ENCODE measurements at regions not wholly inside any gene's neighbourhood (a gene's known extent, or its start where the extent isn't known, plus 50 kb on each side); places are given as distances from the start of the nearest gene placed in this dataset.

DNA sequence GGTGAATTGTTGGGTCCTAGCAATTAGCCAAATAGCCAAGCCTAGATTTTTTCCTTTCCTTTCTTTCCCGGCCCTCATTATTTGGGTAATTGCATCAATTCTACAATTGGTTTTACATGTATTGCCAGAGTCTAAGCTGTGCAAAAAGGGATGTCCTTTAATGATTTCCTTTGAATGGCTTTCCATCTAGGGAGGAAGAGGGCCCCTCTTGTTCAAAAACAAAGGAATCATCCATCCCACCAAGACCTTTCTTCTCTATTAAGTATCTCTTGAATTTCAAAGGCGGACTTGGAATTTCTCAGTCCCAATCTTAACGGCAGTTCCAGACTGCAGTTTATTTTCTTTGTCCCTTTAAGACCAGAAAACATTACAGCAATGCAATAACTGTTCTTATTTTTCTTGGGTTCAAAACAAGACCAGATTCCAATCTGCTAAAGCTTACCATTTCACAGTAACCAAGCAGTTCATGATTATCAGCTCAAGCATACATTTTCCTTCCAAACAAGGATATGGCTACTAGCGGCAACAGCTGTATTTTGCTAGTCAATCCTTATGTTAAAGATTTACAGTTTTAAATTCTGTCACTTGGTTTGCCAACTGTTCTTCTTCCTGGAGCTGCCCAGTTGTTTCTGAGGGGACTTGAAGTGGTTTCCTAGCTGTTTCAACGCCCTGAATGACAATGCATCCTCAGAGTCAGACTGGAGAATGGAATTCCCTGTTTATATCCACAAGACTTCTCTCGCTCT, 91.4 kb upstream of the LRIG1 start:
- peak; percentile 67 for DNase-seq (ENCODE audit: low read depth, low spot score)

DNA sequence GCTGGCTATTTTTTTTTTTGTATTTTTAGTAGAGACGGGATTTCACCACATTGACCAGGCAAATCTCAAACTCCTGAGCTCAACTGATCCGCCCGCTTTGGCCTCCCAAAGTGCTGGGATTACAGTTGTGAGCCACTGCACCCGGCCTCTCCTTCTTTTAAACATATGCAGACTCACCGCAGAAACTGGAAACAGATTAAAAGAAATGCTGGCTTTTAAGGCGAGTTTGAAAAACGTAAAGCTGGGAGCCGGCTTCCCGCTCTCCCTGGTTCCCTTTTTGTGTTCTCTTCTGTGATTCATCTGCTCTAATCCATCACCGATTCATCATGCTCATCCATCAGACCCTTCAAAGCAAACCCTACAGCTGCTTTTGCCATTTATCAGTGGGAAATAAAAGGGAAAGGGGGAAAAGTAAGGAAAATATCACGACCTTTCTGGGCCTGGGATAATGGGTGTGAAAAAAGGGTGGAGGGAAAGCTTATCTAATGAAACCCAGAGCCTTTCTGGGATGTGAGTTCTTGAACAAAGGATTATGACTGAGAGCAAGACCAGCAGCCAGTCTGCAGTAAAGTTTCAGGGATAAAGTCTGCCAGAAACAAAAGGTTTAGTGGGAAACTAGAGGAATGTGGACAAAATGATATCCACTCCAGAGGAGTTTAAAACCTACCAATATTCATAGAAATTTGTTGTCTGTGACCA, 92.3 kb upstream of the LRIG1 start:
- DNase-seq (ENCODE audit: low read depth, low spot score) = peak; percentile 60

GRCh38 chr3:66593978-66594377, 93.2 kb upstream of the LRIG1 start:
- DNase-seq (ENCODE audit: low read depth, low spot score) = peak; percentile 82

- DNase-seq (ENCODE audit: low read depth, low spot score) = no peak
Observed at GRCh38 chr3:66597308-66597863, 96.6 kb upstream of the LRIG1 start.

GRCh38 chr3:66598168-66598567, 97.3 kb upstream of the LRIG1 start:
- DNase-seq (ENCODE audit: low read depth, low spot score) = peak; percentile 78

GRCh38 chr3:66602237-66602636, 101.4 kb upstream of the LRIG1 start:
- DNase-seq (ENCODE audit: low read depth, low spot score) = peak; percentile 44

- no peak for DNase-seq (ENCODE audit: low read depth, low spot score)
Observed at GRCh38 chr3:66602691-66603090, 101.9 kb upstream of the LRIG1 start.

DNA sequence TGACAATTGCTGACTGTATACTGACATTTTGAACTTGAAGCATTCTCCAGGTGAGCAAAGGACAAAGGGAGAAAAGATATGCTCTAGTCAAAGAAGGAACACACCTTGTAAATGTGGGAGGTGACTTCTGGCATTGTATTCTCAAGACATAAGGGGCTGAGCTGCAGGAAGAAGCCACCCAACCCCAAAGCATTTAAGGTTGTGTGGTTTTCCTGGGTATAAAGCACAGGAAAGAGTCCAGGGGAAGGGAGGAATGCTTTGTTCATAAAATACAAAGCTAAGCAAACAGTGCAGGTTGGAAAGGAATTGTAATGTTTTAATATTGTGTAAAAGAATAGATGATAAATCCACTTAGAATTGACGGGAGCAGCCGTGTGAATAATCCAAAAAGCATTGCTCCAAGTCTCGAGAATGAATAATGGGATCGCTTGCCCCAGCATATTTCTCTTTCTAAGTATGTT, 102.4 kb upstream of the LRIG1 start:
- DNase-seq (ENCODE audit: low read depth, low spot score) = peak; percentile 48

GRCh38 chr3:66604481-66604880, 103.7 kb upstream of the LRIG1 start:
- no peak for DNase-seq (ENCODE audit: low read depth, low spot score)

GRCh38 chr3:66606126-66606525, 105.3 kb upstream of the LRIG1 start:
- DNase-seq (ENCODE audit: low read depth, low spot score) = no peak

GRCh38 chr3:66606868-66607267, 106.0 kb upstream of the LRIG1 start:
- no peak for DNase-seq (ENCODE audit: low read depth, low spot score)

DNA sequence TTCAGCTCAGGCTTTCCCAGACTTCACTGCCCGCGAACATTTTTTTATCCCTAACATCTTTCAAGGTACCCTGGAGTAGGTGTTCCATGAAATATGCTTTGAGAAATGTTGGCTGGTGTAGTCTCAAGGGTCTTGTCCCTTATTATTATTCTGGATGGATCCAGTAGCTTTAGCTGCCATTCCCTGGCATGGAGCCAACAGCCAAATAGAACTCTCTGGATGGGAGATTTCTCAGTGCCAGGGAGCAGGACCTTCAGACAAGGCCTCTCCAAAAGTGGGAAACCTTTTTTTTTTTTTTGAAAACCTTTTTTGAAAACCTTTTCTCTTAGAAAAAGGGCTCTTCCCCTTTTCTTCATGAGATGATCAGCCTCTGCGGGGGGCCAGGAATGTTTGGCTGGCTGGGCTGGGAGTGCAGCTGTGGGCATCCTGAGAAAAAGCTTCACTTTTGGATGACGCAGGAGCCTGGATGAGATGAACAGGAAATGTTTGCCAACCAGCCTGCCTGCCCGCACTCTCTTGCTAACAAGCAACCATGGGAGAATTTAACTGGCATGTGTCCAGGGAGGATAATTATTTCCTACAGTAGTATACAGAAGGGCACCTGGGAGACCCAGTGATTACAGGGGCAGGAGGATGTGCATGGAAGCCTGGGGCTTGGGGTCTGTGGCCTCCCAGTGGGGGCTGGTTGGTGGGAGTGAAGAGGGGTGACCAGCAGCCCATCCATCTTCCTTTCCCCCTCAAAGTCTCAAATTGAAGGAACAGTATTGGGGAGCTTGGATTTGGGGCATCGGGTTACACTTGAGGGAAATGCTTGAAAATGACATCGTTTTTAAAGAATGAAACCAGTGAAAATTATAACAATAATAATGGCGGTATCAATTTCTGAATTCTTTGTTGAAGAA, 109.1 kb upstream of the LRIG1 start:
- peak; percentile 93 for DNase-seq (ENCODE audit: low read depth, low spot score)

DNA sequence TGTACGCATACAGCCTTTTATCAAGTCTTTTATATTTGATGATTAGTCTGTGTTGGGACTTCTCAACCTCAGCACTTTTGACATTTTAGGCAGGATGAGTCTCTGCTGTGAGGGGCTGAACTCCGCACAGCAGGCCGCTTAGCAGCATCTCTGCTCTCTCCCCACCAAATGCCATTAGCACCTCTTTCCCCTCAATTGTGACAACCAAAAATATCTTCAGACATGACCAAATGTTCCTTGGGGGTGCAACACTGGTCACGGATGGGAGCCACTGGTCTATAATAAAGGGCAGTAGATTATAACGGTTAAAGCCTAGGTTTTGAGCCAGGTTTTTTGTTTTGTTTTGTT, 109.7 kb upstream of the LRIG1 start:
- DNase-seq (ENCODE audit: low read depth, low spot score) = no peak

DNA sequence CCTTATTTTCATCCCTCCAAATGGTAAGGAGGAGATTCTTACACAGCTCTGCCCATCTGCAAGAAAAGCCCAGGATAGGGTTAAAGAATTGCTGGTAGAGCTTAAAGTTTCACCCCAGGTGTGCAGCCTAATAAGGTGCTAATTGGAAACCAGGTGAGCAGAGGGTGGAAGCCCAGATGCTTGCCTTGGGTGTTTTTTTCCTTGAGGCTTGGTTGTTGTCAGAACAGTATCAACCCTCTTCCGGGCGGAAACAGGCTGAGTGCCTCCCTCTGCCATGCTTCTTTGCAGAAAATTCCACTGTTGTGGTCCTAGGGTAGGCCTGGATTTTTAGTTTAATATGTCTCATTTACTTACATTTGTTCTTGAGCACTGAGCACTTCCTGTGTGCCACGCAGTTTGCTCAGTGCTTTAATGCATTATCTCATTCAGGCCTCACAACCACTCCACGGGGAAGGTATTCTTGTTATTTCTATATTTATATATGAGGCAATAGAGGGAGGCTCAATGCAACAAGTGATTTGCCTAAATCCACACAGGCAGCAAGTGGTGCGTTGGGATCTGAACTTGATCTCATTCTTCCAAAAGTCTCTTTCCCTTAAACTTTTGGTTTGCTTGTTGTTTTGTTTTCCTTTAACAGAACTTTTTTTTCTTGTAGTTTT, 115.0 kb upstream of the LRIG1 start:
- no peak for DNase-seq (ENCODE audit: low read depth, low spot score)

DNA sequence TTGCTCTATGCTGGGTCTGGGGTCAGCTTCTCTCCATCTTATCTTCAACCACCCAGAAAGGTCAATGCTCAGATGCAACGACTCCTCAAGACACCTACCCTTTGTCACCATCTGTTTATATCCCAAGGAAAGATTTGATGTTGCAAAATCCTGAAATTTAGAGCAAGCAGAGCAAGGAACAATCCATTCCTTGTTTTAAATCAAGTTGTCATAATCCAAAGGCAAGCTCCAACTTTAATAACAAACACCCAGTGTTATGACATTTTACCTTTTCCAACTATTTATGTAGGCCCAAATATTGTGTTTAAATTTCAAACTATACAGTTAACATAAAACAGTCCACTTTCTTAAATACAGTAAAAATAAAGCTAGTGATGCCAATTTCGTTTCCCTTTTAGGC, 116.5 kb upstream of the LRIG1 start:
- no peak for DNase-seq (ENCODE audit: low read depth, low spot score)

DNA sequence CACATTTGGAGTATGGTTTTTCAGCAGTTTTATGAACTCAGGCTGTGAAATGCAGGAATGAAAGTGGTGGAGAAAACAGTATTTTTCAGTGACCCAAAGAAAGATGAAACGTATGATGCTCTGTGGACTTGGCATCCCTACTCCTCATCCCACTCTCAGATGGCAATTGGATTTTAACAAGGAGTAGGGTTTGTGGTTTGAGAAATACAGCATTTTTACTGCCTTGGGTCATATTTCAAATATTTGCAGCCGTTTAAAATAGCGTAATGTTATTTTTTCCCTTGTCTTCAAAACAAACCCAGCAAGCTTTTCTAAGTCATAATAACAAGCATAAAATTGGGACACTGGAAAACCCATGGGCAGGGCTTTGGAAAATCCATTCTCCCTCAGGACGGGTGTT, 117.2 kb upstream of the LRIG1 start:
- DNase-seq (ENCODE audit: low read depth, low spot score) = peak; percentile 56

- DNase-seq (ENCODE audit: low read depth, low spot score) = no peak
Observed at GRCh38 chr3:66620296-66620695, 119.5 kb upstream of the LRIG1 start.

DNA sequence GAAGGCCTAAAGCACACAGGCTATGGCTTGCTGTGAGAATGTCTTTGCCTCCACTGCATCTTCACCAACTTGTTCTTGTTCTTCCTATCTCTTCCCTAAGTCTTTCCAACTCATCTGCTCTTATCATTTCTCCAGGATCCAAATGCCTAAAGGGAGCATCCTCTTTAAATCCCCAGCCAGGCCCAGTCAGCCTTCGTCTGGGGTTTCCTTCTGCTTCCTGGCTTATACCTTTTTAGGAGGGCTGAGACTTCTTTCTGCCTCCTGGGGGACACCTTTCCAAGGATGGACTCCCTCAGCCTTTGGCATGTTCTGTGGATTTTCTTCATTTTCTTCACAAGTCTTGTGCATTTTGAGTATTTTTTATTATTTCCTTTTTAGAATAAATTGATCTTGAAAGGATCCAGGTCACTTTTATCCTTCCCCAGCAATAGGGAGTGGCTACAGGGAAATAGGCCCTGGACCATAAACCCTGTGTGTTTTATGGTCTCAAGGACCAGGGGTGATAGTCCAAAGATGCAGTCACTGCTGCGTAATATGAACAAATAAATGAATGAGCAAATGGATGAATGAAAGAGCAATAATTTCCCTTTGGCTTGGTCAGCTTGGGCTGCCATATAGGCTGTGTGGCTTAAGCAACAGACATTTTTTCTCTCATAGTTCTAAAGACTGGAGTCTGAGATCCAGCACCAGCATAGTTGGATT, 122.1 kb upstream of the LRIG1 start:
- DNase-seq (ENCODE audit: low read depth, low spot score) = no peak

DNA sequence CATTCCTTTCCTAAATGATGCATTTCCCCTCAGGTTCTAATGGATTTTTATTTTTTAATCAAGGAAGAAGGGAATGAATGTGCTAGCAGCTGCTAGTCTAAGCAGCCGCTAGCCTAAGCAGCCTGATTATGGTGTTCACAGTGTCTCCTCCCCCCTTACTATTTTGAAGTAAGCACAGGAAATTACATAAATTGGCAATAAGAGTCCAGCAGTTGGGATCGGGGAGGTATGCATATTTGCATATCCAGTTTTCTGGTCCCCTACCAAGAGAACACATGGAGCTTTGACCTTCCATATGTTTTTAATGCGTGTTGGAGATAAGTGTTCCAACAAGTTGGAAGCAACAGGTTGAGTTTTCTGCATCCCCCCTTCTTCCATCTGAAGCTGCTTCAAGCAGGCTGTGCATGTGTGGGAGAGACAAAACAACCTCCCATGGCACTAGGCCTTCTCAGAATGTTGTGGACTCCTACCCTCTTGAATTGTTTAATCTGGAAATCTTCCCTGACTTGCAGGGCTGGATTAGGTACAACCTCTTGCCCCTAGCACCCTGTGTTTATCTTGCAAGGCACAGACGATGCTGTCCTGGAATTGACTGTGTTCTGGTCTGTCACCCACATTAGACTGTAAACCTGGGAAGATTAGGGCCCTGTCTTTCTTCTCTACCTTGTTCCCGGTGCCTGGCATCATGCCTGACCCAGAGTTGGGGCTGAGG, 124.8 kb upstream of the LRIG1 start:
- DNase-seq (ENCODE audit: low read depth, low spot score) = no peak
